Heart left ventricle (tissue), 16 donors: ENCODE measurements at regions not wholly inside any gene's neighbourhood (a gene's known extent, or its start where the extent isn't known, plus 50 kb on each side); places are given as distances from the start of the nearest gene placed in this dataset.

ENCODE experiments used
- ATAC-seq, 4 donors: fragments of 200-7000 bp; cut with Tn5 transposase; one replicate each; pipeline ENCODE4 v1.9.1; 2020 to 2022; ENCODE audit warnings: moderate library complexity in 4 of 4, mild to moderate bottlenecking in 3 of 4, moderate number of reproducible peaks in 1 of 4
- DNase-seq, 5 donors: peaks; one replicate each; pipeline ENCODE4 v3.0.0-alpha.2; 2020
- H3K27ac ChIP-seq, 12 donors: fragments of 200-600 bp; sonication (generic) in 4 of 12; one replicate each; pipeline versions ENCODE4 v1.5.0 to v1.8.0; 2016 to 2022; ENCODE audit warnings: mild to moderate bottlenecking in 2 of 12
- H3K27me3 ChIP-seq, 9 donors: fragments of 200-600 bp; sonication (generic) in 2 of 9; one replicate each; pipeline versions ENCODE4 v1.5.1 to v1.8.0; 2016 to 2022; ENCODE audit warnings: mild to moderate bottlenecking in 3 of 9
- H3K36me3 ChIP-seq, 9 donors: fragments of 200-600 bp; sonication (generic) in 2 of 9; one replicate each; pipeline versions ENCODE4 v1.5.0 to v1.8.0; 2018 to 2022; ENCODE audit warnings: mild to moderate bottlenecking in 2 of 9
- H3K4me1 ChIP-seq, 12 donors: fragments of 200-600 bp; sonication (generic) in 4 of 12; one replicate each; pipeline versions ENCODE4 v1.5.0 to v1.8.0; 2016 to 2022; ENCODE audit warnings: mild to moderate bottlenecking in 3 of 12
- H3K4me3 ChIP-seq, 12 donors: fragments of 200-600 bp; sonication (generic) in 4 of 12; one replicate each; pipeline versions ENCODE4 v1.5.0 to v1.8.0; 2017 to 2022; ENCODE audit warnings: mild to moderate bottlenecking in 9 of 12, moderate library complexity in 4 of 12
- H3K9me3 ChIP-seq, 12 donors: fragments of 200-600 bp; sonication (generic) in 4 of 12; one replicate each; pipeline versions ENCODE4 v1.5.0 to v1.8.0; 2016 to 2022; ENCODE audit warnings: mild to moderate bottlenecking in 1 of 12
- POLR2A ChIP-seq, 2 donors: fragments of 450-650 bp; IDR thresholded peaks; one replicate each; pipeline ENCODE4 v1.6.1; 2017; ENCODE audit warnings: antibody characterized with exemption in 2 of 2, mild to moderate bottlenecking in 2 of 2, moderate library complexity in 2 of 2
- WGBS, 4 donors: extraction: QIAGEN DNeasy Blood & Tissue Kit in 2 of 4; methylation state at CpG; one replicate each; pipeline versions ENCODE4 v1.1.5 to v1.1.7; 2013 to 2018; 5-methylcytosine and 5-hydroxymethylcytosine counted together
- intact Hi-C, 10 donors: fragments of 100-400 bp; cut with DNase I; formaldehyde crosslinking; loops; one replicate each; pipeline versions ENCODE4 v1.11.1 to v1.14.2; 2022
- TF ChIP-seq, protein P1 (sequence below), 12 donors: fragments of 200-600 bp; sonication (generic) in 4 of 12; IDR thresholded peaks; one replicate each; pipeline versions ENCODE4 v1.5.0 to v1.8.0; 2018 to 2022; ENCODE audit warnings: antibody characterized with exemption in 12 of 12, mild to moderate bottlenecking in 5 of 12
- donor health status: ischemic (EF 13 %, LVEDD 7.1; RV severe dilation, severe dysfunction).
- donor health status: healthy with polysubstance abuse.
- donor health status: DM: no; HTN: yes; CAD: no.
- donor health status: DM: no; HTN: no; CAD: no.
- donor health status: ischemic (EF 25% LVEDD 6.9; RV normal size, moderate dysfunction).
- donor health status: ischemic (EF 25% LVEDD 5.7; RV mildly dilated, moderate dysfunction).
- donor health status: healthy.
- donor health status: DM: yes; HTN: yes; CAD: no.
- donor health status: ischemic (EF 35%, LVEDD 5.7; RV mildly dilated, moderate dysfunction).
- donor health status: nonischemic (EF 11% LVEDD 7.7; RV severe dilation, severe dysfunction).
- donor health status: DM: yes; HTN: yes; CAD: no.
- donor health status: PGD.
- donor health status: ischemic (EF 29% LVEDD 5.4; RV normal size, mild dysfunction).
- donor health status: nonischemic (EF 23%, LVEDD 6.1; RV moderate dilation, normal function).

DNA sequence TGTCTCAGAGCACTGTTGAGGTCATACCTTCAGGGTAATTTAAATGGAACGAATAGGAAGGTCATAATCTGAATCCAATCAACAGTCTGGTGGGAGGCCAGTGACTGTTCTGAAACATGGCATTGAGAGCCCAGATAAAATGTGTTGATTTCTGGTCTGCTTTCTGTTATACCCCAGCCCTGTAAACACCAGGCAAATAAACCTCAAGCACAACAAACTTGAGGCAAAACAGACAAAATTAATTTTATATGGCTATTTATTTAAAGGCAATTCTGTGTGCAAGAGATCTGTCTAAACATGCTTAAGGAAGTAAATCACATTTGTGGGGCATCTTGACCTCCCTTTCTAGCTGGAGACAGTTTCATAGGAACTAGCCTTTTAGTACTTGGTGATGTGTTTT is 140.9 kb upstream of the SPEF2 start:
- DNase-seq: no peak
- H3K36me3 ChIP-seq: no peaks in the 10 kb centered on the region
- intact Hi-C loops: no loop called here

DNA sequence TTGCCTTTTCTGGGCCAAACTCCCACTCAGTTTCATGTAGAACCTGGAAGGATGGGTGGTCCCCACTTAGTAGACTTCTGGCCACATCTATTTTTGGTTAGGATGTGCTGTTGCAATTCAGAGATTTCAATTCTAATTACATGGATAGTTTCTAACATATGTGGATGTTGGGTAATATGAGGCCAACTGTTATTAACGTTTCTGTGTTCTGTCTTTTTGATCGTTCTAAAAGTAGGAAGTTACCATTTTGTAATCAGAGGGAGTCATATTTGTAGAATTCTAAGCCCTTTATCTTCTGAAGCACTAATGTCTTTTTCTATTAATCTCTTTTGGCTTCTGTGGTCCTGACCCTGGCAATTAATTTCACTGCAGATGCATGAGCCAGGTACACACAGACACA is 141.6 kb upstream of the SPEF2 start:
- Histone ChIP-seq H3K27me3 (no peaks in the 10 kb centered on the region), H3K4me3 (no peak overlapping the region), H3K9me3 (no peaks in the 10 kb centered on the region), H3K27ac (no peak overlapping the region), H3K36me3 (no peaks in the 10 kb centered on the region), H3K4me1 (peaks cover 0 to 25% (median 0%) of the 10 kb centered on the region in 12 donors)
- DNase-seq (no peak), ATAC-seq (no peak)
- no peak for TF ChIP-seq POLR2A (IDR thresholded peaks at IDR 0.05)
- TF ChIP-seq, protein P1, sequence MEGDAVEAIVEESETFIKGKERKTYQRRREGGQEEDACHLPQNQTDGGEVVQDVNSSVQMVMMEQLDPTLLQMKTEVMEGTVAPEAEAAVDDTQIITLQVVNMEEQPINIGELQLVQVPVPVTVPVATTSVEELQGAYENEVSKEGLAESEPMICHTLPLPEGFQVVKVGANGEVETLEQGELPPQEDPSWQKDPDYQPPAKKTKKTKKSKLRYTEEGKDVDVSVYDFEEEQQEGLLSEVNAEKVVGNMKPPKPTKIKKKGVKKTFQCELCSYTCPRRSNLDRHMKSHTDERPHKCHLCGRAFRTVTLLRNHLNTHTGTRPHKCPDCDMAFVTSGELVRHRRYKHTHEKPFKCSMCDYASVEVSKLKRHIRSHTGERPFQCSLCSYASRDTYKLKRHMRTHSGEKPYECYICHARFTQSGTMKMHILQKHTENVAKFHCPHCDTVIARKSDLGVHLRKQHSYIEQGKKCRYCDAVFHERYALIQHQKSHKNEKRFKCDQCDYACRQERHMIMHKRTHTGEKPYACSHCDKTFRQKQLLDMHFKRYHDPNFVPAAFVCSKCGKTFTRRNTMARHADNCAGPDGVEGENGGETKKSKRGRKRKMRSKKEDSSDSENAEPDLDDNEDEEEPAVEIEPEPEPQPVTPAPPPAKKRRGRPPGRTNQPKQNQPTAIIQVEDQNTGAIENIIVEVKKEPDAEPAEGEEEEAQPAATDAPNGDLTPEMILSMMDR (IDR thresholded peaks at IDR 0.05): no peak
- WGBS, 4 donors: 48 to 59% (median 56%) methylated on average over 2 of the region's 2 CpGs
- intact Hi-C loops: no loop called here

More for the DNA sequence above, 140.9 kb upstream of the SPEF2 start:
- ATAC-seq: no peak
- WGBS, 4 donors: 34 to 56% (median 43%) methylated on average over 1 of the region's 1 CpG
- no peaks in the 10 kb centered on the region for H3K27me3 ChIP-seq
- no peak overlapping the region for H3K4me3 ChIP-seq
- H3K4me1 ChIP-seq: peaks cover 0 to 25% (median 0%) of the 10 kb centered on the region in 12 donors
- no peaks in the 10 kb centered on the region for H3K9me3 ChIP-seq
- no peak overlapping the region for H3K27ac ChIP-seq
- TF ChIP-seq, protein P1 (IDR thresholded peaks at IDR 0.05): no peak
- TF ChIP-seq POLR2A (IDR thresholded peaks at IDR 0.05): no peak

DNA sequence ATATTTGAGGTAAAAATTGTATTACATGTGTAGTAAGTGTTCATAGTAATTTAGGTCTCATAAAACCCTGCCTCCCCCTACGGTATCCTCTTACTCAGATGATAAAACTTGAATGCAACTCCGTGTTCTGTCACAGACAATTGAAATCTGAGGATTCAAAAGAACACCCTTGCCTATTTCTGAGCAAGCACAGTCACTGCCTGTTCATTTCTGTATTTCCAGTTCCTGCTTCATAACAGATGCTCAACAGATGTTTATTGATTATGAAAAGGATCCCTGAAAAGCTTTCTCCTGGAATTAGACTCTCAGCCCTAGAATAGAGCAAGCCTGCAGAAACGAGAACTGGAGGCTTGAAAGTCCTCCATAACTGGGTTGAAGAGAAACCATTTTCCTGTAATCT is 144.1 kb upstream of the SPEF2 start:
- WGBS, 4 donors: 77 to 83% (median 77%) methylated on average over 3 of the region's 3 CpGs
- intact Hi-C loops: no loop called here

DNA sequence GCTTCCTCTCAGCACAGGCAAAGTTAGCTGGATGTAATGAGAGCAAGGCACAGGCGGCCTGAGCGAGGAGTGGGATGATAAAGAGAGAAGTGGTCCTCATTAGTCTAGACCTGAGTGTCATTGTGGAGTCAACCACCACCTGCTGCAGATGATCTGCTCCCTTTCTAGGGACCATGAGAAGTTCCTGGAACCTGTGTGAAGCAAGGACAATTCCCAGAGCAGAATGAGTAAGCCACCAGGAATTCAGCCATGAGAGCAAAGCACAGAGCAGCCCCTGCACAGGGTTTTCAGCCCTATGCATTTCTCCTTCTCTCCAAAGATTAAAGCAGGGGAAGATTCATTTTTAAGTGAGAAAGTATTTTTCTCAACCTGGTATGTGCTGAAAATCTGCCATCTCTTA is 146.8 kb upstream of the SPEF2 start:
- Histone ChIP-seq H3K36me3 (no peaks in the 10 kb centered on the region), H3K27me3 (no peaks in the 10 kb centered on the region), H3K4me3 (no peak overlapping the region), H3K27ac (no peak overlapping the region), H3K9me3 (no peaks in the 10 kb centered on the region), H3K4me1 (peaks cover 0 to under 1% (median 0%) of the 10 kb centered on the region in 12 donors)
- WGBS, 4 donors: 78 to 84% (median 79%) methylated on average over 2 of the region's 2 CpGs
- intact Hi-C loops: no loop called here
- TF ChIP-seq, protein P1 (IDR thresholded peaks at IDR 0.05): no peak
- no peak for TF ChIP-seq POLR2A (IDR thresholded peaks at IDR 0.05)
- DNase-seq (no peak), ATAC-seq (no peak)

More for the DNA sequence above, 144.1 kb upstream of the SPEF2 start:
- TF ChIP-seq POLR2A (IDR thresholded peaks at IDR 0.05): no peak
- TF ChIP-seq, protein P1 (IDR thresholded peaks at IDR 0.05): no peak
- no peaks in the 10 kb centered on the region for H3K9me3 ChIP-seq
- H3K36me3 ChIP-seq: no peaks in the 10 kb centered on the region
- H3K27me3 ChIP-seq: no peaks in the 10 kb centered on the region
- no peak overlapping the region for H3K27ac ChIP-seq
- peaks cover 0 to 15% (median 0%) of the 10 kb centered on the region in 12 donors for H3K4me1 ChIP-seq
- DNase-seq (no peak), ATAC-seq (no peak)
- H3K4me3 ChIP-seq: no peak overlapping the region
